ENCODE measurements at regions not wholly inside any gene's neighbourhood (a gene's known extent, or its start where the extent isn't known, plus 50 kb on each side); places are given as distances from the start of the nearest gene placed in this dataset.

DNA sequence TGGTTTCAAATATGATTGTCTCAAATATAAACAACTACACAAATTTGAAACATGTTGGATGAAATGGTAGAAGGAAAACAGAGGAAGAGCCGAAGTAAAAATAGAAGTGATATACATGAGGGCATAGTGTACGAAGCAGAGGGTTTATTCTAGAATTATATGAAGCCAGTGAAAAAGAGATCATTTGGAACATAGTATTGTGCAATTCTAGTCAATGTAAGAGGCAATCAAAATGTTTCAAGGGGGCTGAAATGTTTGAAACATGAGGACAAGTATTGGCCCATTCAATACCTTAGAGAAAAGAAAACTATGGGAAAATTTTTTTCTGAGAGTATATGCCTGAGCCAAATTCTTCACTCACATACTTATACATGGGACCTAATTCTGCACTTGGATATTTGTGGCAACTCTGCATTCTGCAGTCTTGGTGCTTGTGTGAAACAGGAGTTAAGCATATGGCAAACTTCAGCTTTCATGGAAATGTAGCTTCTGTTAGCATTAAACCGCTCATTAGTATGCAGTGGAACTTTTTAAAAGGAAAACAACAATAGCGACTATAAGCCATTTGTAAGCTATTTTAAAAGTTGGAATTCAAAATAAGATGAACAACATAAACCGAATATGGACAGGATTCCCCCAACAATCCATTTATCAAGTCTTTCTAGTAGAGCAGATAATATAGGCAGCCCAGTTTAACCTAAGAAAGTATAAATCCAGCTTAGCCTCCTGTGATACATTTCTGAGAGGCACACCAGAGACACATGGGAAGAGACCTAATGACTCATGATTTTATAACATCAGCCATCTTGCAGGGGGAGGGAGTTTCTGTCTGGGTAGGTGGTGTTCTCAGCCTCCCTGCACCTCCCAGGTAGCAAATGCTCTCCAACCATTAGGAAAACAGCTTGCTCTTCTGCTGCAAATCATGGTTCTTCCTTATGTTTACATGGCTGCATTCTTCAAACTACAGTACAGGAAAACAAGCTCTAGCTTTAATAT, 197.8 kb downstream of the PAX3 start:
- Mint-ChIP-seq H3K27me3 (ENCODE audit: insufficient read depth) (no peaks in the 10 kb centered on the region), H3K36me3 (ENCODE audit: low read depth) (no peaks in the 10 kb centered on the region), H3K4me3 (no peak overlapping the region), H3K9me3 (no peaks in the 10 kb centered on the region), H3K4me1 (ENCODE audit: low read depth) (no peaks in the 10 kb centered on the region), H3K27ac (no peak overlapping the region)
- intact Hi-C loops (cut with micrococcal nuclease), result no loop called here
- no peak for DNase-seq (ENCODE audit: low spot score)

DNA sequence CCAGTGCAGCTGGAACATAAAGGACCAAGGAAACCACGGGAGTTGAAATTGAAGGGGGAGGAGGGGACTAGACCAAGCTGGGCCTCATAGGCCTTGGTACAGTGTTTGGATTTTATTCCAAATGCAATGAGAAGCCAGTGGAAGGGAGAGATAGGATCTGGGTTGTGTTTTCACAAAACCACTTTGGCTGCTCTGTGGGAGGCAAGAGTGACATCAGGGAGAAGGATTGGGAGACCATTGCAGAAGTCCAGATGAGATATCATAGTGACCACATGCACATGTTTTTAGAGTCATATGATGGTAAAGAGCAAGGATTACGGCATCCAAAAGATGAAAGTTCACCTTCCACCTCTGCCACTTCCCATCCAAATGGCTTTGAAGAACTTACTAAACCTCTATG, 210.2 kb downstream of the PAX3 start:
- Mint-ChIP-seq H3K4me1 (ENCODE audit: low read depth) (no peaks in the 10 kb centered on the region), H3K4me3 (no peak overlapping the region), H3K27me3 (ENCODE audit: insufficient read depth) (no peaks in the 10 kb centered on the region), H3K36me3 (ENCODE audit: low read depth) (no peaks in the 10 kb centered on the region), H3K9me3 (no peaks in the 10 kb centered on the region), H3K27ac (no peak overlapping the region)
- no peak for DNase-seq (ENCODE audit: low spot score)
- intact Hi-C loops (cut with micrococcal nuclease), result no loop called here

DNA sequence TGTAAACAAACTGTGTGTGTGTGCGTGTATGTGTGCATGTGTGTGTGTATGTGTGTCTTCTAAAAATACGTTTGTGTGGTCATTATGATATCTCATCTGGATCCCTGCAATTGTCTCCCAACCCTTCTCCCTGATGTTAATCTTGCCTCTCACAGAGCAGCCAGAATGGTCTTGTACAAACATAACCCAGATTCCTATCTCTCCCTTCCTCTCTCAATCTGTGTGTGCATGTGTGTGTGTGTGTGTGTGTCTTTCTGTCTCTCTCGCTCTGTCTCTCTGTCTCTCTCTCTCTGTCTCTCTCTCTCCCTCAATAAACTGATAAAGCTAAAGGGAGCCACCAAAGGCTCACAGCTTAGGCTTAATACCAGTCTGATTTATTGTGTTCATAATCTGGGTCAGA, 210.8 kb downstream of the PAX3 start:
- Mint-ChIP-seq H3K27ac (no peak overlapping the region), H3K9me3 (no peaks in the 10 kb centered on the region), H3K27me3 (ENCODE audit: insufficient read depth) (no peaks in the 10 kb centered on the region), H3K4me3 (no peak overlapping the region), H3K4me1 (ENCODE audit: low read depth) (no peaks in the 10 kb centered on the region), H3K36me3 (ENCODE audit: low read depth) (no peaks in the 10 kb centered on the region)
- no peak for DNase-seq (ENCODE audit: low spot score)
- intact Hi-C loops (cut with micrococcal nuclease), result no loop called here

DNA sequence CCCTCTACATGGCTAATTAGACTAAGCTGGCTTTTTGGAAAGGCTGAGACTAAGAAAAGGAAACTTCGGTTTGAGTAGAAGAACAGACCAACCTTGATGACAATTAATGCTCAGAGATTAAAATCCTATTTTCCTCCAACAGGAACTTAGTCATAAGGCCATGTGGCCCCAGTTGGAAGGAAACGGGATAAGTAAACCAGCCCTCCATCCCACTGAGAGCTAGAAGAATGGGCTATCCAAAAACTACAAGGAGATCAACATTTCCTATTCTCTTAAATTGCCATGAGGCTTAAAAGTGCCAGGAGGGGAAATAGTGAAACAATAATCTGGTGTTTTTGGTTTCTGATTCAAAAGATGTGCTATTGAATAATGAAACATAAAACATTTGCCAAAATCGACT, 216.6 kb downstream of the PAX3 start:
- no peaks in the 10 kb centered on the region for H3K4me1 Mint-ChIP-seq (ENCODE audit: low read depth)
- intact Hi-C loops (cut with micrococcal nuclease), result no loop called here

DNA sequence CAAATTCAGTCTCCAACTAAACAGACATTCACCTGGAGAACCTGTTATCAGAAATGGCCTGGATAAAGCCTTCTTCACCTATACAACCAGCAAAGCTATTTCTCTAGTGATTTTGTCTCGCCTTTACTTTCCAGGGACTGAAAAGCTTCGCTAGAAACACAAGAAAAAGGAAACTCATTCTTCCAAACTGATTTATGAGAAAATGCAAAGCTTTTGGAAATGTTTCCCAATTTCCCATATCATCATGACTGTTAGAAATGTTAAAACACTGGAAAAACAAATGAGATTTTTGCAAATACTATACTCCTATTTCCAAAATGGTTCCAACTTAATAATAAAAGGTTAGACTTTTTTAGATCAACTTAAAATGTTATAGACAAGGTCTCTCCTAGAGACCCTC, 218.7 kb downstream of the PAX3 start:
- intact Hi-C loops (cut with micrococcal nuclease), result no loop called here
- no peaks in the 10 kb centered on the region for H3K4me1 Mint-ChIP-seq (ENCODE audit: low read depth)

More for the DNA sequence above, 216.6 kb downstream of the PAX3 start:
- Mint-ChIP-seq H3K4me3 (no peak overlapping the region), H3K9me3 (no peaks in the 10 kb centered on the region), H3K27me3 (ENCODE audit: insufficient read depth) (no peaks in the 10 kb centered on the region), H3K27ac (no peak overlapping the region), H3K36me3 (ENCODE audit: low read depth) (no peaks in the 10 kb centered on the region)
- DNase-seq (ENCODE audit: low spot score), result no peak

DNA sequence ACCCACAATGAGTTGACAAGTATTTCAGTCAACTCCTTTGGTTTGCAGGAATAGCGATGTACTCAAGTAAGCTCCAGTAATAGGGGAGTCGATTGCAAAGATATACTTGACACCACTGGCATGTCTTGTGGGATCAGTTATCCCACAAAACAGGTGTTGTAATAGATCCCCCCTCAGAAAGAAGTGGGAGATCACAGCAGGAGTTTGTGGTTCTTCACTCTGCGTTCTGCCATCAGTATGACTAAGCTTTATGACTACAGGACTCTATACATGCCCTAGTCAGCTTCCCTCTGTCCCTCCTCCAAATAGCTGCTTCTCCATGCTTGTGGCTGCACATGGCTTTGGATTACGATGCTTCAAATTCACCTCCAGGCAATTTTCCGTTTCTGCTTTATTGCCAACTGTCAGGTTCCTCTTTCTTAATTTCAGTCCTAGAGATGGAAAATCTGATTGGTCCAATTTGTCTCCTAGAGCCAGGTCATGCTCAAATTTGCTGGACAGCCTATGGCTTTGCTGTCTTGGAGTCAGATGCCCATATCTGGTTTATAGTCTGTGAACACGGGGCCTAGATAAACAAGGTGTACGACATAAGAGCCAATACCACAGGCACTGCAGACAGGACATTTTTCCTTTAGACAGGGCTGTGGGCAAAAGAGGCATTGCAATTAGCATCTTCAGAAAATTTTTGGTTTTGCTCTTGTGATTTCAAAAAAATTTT, 221.7 kb downstream of the PAX3 start:
- DNase-seq (ENCODE audit: low spot score), result no peak
- Mint-ChIP-seq H3K27ac (no peak overlapping the region), H3K9me3 (no peaks in the 10 kb centered on the region), H3K4me3 (no peak overlapping the region), H3K27me3 (ENCODE audit: insufficient read depth) (no peaks in the 10 kb centered on the region), H3K36me3 (ENCODE audit: low read depth) (no peaks in the 10 kb centered on the region), H3K4me1 (ENCODE audit: low read depth) (no peaks in the 10 kb centered on the region)
- intact Hi-C loops (cut with micrococcal nuclease), result no loop called here

More for the DNA sequence above, 218.7 kb downstream of the PAX3 start:
- Mint-ChIP-seq H3K4me3 (no peak overlapping the region), H3K27me3 (ENCODE audit: insufficient read depth) (no peaks in the 10 kb centered on the region), H3K36me3 (ENCODE audit: low read depth) (no peaks in the 10 kb centered on the region), H3K27ac (no peak overlapping the region), H3K9me3 (no peaks in the 10 kb centered on the region)
- no peak for DNase-seq (ENCODE audit: low spot score)

DNA sequence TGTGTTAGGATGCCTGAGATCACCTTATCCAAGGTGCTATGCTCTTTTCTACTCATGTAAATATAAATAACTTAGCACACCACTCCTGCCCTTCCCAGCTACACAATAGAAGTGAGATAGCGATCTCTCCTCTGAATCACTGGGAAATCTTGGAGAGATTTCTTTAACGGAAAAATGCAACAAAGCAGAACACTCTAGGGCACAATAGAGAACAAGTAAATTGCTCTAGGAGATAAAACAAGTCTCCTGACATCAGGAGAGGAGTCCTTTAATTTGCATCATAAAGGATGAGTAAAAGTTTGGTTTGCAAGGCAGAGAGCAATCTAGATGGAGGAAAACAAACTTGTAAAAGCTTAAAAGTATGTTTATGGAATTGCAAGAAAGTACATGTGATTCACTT, 224.1 kb downstream of the PAX3 start:
- intact Hi-C loops (cut with micrococcal nuclease), result no loop called here
- no peak for DNase-seq (ENCODE audit: low spot score)
- Mint-ChIP-seq H3K9me3 (no peaks in the 10 kb centered on the region), H3K4me3 (no peak overlapping the region), H3K4me1 (ENCODE audit: low read depth) (no peaks in the 10 kb centered on the region), H3K27ac (no peak overlapping the region), H3K36me3 (ENCODE audit: low read depth) (no peaks in the 10 kb centered on the region), H3K27me3 (ENCODE audit: insufficient read depth) (no peaks in the 10 kb centered on the region)

DNA sequence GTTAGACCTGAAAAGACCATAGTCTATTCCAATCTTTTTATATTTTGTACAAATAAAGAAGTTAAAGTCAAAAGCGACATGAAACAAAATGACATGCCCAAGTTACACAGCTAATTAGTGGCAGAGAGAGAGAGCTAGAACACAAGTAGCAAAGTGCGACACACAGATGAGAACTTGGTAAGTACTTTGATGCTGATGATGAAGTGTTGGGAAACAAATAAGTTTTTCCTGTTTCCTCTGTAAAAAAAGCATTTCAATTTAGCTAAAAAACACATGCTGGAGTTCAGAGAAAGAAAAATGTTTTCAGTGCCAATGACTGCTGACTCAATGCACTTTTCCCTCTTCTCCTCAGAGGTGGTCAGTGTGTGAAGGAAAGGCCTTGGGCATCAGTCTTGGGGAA, 226.9 kb downstream of the PAX3 start:
- Mint-ChIP-seq H3K4me1 (ENCODE audit: low read depth) (no peaks in the 10 kb centered on the region), H3K27me3 (ENCODE audit: insufficient read depth) (no peaks in the 10 kb centered on the region)

DNA sequence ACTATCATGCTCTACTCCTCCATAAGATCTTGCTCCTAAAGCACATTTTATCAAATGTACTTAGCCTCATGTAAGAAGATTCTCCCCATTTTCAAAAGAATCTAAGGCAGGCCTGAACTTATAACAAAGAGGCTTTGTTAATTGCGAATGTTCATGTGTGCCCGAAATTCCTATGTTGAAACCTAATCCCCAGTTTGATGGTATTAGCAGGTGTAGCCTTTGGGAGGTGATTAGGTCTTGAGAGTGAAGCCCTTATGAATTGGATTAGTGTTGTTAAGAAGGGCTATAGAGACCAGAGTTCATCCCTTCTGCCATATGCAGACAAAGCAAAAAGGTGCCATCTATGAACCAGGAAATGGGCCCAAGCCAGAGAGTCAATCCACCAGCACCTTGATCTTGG, 234.5 kb downstream of the PAX3 start:
- no peaks in the 10 kb centered on the region for H3K36me3 Mint-ChIP-seq (ENCODE audit: low read depth)
- no peak for DNase-seq (ENCODE audit: low spot score)
- no peaks in the 10 kb centered on the region for H3K4me1 Mint-ChIP-seq (ENCODE audit: low read depth)
- no peak overlapping the region for H3K27ac Mint-ChIP-seq
- peaks cover 5% of the 10 kb centered on the region for H3K27me3 Mint-ChIP-seq (ENCODE audit: insufficient read depth)
- no peak overlapping the region for H3K4me3 Mint-ChIP-seq
- intact Hi-C loops (cut with micrococcal nuclease), result no loop called here
- no peaks in the 10 kb centered on the region for H3K9me3 Mint-ChIP-seq

More for the DNA sequence above, 226.9 kb downstream of the PAX3 start:
- Mint-ChIP-seq H3K9me3 (no peaks in the 10 kb centered on the region), H3K36me3 (ENCODE audit: low read depth) (no peaks in the 10 kb centered on the region), H3K4me3 (no peak overlapping the region), H3K27ac (no peak overlapping the region)
- intact Hi-C loops (cut with micrococcal nuclease), result no loop called here
- DNase-seq (ENCODE audit: low spot score), result no peak

DNA sequence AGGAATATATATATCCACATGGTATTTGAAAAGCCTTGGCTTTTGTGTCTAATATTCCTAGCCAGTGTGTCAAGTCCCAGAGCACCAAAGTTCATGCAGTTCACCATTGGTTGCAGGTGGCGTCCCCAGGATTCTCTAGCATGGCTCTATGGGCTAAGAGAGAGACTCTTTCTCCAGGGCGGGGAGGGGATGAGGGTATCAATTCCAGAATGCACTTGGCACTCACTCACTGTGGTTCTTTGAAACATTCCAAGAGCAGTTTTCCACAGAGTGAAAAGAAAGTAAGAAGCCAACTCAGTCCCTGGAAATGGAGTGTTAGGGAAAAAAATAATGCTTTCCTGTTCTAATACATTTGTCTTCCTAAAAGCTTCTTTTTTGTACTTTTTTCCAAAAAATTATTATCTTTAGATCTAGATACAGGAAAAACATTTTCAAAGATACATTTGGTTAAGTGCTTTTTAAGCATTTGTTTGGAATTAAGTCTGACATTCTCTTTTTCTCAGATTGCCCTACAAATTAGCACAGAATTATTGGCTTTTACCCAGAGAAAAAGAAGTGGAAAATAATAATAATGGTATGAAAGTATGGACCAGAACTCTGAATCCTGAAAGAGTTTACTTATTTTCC, 239.9 kb downstream of the PAX3 start:
- DNase-seq (ENCODE audit: low spot score), result no peak
- Mint-ChIP-seq H3K4me3 (no peak overlapping the region), H3K27me3 (ENCODE audit: insufficient read depth) (peaks cover 7% of the 10 kb centered on the region), H3K36me3 (ENCODE audit: low read depth) (no peaks in the 10 kb centered on the region), H3K27ac (no peak overlapping the region), H3K4me1 (ENCODE audit: low read depth) (no peaks in the 10 kb centered on the region), H3K9me3 (no peaks in the 10 kb centered on the region)
- intact Hi-C loops (cut with micrococcal nuclease), result loop anchor here (5.0 kb wide), 1 partner anchor 503 kb away; no protein-coding TSS in a partner anchor

DNA sequence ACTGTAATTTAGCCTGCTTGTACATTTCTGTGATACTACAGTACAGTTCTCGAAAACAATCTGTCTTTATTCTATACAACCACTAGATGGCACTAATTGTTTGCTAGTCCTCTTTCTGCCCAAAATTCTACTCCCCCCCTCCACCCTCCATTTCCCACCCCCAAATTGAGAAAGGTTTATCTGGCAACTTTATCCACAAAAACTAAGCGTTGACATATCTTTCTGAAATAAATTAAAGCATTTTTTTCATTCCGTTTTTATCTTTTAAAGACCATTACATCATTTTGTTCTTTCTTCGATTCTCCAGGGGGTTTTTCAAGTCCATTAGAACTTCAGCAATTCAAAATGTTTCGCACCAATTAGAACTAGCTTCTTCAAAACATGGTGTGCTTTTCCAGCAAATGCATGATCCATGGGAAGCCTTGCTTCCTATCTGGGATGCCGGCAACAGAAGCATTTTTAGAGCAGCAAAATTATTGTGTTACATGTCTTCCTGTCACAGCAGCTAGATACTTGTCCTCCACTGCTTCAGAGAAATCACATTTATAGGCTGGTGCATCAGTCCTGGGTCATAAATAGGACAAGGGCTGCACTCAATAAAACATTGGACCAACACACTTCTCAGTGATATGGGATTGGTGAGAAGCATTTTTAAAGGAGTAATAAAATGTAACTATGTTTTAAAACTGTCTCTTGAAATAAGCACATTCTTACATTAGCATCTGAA, 241.3 kb downstream of the PAX3 start:
- H3K4me1 Mint-ChIP-seq (ENCODE audit: low read depth), result no peaks in the 10 kb centered on the region
- intact Hi-C loops (cut with micrococcal nuclease), result loop anchor here (2.0 to 5.0 kb wide), 3 partner anchors 221 to 555 kb away; no protein-coding TSS in a partner anchor
- no peak overlapping the region for H3K27ac Mint-ChIP-seq
- no peak for DNase-seq (ENCODE audit: low spot score)
- no peaks in the 10 kb centered on the region for H3K9me3 Mint-ChIP-seq
- no peaks in the 10 kb centered on the region for H3K36me3 Mint-ChIP-seq (ENCODE audit: low read depth)
- H3K4me3 Mint-ChIP-seq, result no peak overlapping the region
- peaks cover 8% of the 10 kb centered on the region for H3K27me3 Mint-ChIP-seq (ENCODE audit: insufficient read depth)

DNA sequence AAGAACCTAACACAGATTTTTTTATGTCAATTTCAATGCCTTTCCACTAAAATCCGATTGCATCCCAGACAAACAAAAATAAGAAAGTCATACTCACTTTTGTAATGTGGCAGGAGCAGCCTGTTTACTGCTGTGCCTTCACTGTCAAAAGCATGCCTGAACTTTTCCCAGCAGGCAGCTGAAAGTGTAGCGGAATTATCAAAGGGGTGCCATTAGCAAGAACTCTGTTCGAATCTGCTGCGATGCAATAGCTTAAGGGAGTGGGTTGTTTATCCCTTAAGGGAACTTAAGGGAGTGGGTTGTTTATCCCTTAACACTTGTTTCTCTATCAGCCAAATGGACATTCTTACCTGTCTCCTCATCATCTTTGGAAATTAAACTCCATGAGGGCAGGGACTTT, 243.5 kb downstream of the PAX3 start:
- Mint-ChIP-seq H3K4me1 (ENCODE audit: low read depth) (no peaks in the 10 kb centered on the region), H3K27ac (no peak overlapping the region), H3K4me3 (no peak overlapping the region), H3K36me3 (ENCODE audit: low read depth) (no peaks in the 10 kb centered on the region), H3K9me3 (no peaks in the 10 kb centered on the region), H3K27me3 (ENCODE audit: insufficient read depth) (peaks cover 7% of the 10 kb centered on the region)
- no peak for DNase-seq (ENCODE audit: low spot score)
- intact Hi-C loops (cut with micrococcal nuclease), result loop anchor here (5.0 kb wide), 1 partner anchor 507 kb away; no protein-coding TSS in a partner anchor
